SK-N-DZ (cell line): ENCODE measurements at regions not wholly inside any gene's neighbourhood (a gene's known extent, or its start where the extent isn't known, plus 50 kb on each side); places are given as distances from the start of the nearest gene placed in this dataset.
"Not testable (repeated sequence)": the region's sequence is repeated elsewhere in the genome, so short reads cannot be mapped to it uniquely, and the experiment has no call there.

Experiments used
- DNase-seq: peaks from one replicate; pipeline ENCODE4 v3.0.0-alpha.2; 2015; ENCODE audit warnings: low spot score

GRCh38 chr15:66864871-66865281 lies 162.8 kb downstream of the SMAD6 start:
- DNase-seq = no peak

GRCh38 chr15:66865622-66866611 lies 163.9 kb downstream of the SMAD6 start:
- DNase-seq = no peak

- no peak for DNase-seq
These were observed 164.6 kb downstream of the SMAD6 start for GRCh38 chr15:66866656-66867055.

- DNase-seq = no peak
These were observed 166.9 kb downstream of the SMAD6 start for GRCh38 chr15:66868918-66869317.

DNA sequence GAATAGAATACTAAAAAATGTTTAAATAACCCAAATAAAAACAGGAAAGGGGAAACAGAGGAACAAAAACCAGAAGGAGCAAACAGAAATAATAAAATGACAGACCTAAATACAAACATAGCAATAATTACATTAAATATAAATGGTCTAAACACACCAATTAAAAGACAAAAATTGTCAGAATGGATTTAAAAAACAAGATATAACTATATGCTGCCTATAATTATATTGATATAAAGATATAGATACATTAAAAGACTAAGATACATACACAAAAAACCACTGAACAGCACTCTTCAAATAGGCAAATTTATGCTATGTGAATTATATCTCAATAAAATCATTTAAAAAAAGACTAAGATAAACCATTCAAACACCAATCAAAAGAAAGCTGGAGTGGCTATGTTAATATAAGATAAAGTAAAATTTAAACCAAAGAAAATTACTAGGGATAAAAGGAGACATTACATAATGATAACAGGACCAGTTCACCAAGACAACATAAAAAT lies 168.9 kb downstream of the SMAD6 start:
- DNase-seq = no peak

- no peak for DNase-seq
These were observed 170.4 kb downstream of the SMAD6 start for GRCh38 chr15:66872405-66872804.

- DNase-seq = not testable (repeated sequence)
These were observed 171.3 kb downstream of the SMAD6 start for GRCh38 chr15:66873331-66873730.

DNA sequence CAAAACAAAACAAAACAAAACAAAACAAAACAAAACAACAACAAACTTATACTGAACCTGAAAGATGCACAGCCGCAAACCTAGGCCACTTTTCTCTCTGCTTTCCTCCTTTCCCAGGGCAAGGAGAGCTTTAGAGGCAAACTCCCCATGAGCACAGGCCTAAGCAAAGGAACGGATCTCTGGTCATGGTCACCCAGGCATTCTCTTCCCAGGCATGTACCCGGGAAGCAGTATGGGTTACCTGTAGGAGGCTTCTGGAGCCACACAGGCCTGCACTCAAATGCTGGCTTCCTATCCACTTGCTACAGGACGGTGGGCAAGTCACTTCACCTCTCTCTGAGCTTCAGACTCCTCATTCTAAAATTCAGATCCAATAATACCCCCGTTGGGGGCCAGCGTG lies 171.8 kb downstream of the SMAD6 start:
- DNase-seq = no peak

DNA sequence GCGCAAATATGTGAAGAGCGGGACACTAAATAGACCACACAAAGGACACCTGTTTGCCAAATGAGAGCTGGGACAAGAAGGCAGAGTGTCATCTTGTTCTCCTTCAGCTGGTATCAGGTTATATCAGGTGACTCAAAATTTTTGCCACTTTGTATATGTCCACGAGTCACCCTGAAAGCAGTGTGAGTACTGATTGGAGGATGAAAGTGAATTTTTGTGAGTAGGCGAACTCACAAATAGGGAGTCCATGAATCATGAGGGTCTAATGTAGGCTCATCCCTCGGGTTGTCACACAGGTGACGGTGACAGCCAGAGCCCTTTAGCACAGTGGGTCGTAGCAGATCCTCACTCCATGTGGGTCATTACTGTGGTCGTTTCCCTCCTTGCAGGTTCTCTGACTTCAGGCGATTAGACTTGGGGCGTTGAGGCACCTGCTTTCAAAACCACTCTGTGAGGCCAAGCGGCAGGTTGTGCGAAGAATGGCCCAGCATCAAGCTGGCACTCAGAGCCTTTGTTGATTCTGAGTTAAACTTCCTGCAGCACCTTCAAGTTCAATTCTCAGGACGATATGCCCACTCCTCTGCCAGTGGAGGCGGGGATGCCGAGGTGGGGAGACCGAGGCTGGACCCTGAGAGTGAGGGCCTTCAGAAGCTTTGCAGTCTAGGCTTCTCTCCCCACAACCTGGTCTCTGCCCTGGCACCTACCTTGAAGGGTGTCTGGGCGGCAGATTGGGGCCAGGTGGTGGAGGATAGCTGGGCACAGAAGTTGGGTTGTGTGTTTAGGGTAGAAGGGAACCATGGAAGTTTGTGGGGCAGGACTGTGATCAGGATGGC lies 173.8 kb downstream of the SMAD6 start:
- DNase-seq = no peak

DNA sequence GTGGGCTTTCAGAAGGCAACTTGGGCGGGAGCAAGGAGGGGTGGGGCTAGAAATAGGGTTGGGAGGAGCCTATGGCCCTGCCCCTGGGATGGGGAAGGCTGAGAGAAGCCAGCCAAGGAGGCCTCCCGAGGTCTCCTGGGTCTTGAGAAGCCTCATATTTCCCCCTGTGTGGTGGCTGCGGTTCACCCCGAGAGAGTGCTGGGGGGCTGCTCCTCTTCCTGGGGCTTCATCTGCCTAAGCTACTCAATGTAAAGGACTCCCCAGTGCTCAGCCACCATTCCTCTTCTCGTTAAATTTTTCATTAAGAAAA lies 174.3 kb downstream of the SMAD6 start:
- DNase-seq = peak; percentile 32

DNA sequence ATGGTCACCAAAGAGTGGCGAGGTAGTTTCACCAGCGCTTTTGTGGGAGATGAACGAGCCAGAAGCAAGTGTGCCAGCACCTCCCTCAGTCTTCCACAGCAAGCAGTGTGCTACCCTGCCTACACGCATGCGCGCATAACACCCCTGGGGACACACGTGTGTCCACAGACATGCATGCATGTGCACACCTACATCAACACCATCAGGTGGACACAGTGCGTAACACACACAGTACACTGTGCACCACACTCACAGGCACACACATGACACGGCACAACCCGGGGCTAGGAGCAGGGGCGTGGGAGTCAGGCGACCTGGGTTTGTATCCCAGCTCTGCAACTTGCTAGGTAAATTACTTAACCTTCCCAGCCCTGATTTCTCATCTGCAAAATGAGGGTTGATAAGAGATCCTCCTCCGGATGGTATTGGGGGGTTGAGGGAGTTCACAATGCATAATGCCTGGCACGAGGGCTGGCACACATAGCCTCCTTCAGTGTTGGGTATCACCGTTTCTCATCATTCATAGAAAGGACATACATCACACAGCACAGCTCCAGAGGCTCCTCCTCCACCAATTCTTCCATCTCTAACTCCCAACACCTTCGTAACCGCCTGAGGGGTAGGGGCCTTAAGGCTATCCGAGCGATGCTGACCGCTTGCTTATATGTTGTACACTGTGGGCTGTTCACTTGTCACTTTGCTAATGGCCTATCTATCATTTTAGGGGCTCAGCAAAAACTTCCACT lies 174.9 kb downstream of the SMAD6 start:
- DNase-seq = no peak

DNA sequence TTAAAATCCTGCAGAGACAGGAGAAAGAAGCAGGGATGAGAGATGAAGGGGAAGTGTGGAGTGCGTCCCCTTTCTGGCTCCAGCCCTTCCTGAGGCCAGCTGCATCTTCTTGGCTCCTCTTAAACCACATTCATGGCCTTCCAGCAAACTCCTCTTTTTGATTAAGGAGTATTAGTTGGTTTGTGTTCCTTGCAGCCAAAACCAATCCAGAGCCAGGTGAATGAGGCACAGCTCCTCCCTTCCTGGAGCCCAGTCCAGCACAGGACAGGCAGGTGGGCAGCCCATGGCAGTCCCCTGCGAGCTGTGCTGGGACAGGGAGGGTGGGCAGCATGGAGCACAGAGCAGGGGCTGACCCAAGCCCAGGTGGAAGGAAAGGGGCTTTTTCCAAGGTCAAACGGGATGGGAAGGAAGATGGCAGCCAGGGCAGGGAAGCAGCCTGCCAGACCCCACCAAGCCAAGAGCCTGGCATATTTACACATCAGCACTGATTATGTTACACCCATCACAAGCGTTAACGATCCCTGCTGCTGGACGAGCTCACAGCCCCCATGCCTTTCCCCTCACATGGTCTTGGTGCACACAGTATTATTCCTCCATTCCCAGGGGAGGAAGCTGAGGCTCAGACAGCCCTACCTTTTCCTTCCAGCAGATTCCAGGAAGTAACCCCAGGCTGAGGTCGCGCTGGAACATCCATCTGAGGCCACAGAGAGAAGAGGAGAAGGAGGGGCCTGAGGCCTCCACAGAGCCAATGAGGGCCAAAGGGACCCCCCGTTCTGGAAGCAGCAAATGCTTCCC lies 175.6 kb downstream of the SMAD6 start:
- peak; percentile 32 for DNase-seq

- DNase-seq = no peak
These were observed 176.7 kb downstream of the SMAD6 start for GRCh38 chr15:66878761-66879160.

DNA sequence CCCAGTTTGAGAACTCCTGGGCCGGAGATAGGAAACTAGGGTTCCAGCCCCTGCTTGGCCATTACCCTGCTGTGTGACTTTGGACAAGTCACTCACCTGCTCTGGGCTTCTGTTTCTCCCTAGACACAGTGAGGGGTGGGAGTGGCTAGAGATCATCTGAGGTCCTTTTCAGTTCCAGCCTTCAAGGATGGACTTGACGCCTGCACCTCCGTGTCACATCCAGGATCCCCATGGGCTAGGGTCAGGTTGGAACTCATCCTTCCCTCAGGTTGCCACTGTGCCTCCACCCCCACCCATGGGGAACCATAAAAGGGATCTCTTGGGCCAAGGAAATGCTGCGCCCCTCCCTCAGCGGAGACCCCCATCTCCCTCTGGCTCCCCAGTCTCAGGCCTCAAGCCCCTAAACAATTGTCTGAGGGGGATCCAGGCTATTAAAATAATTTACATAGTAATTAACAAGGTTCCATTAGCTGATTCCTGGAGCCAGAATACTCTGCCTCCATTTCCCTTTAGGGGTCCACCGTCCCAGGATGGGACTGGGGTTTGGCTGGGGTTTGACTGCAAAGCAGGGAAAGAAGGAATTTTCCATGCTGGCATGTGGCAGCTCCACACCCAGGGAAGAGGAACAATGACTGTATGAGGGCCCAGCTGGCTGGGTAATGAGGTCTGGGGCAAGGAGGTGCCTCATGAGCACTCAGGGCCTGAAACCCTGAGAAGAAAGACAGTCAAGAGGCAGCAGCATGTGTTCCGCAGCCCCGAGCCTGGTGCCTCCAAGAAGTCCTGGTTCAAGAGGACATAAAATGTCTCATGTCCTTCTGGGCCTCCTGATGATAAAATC lies 177.7 kb downstream of the SMAD6 start:
- DNase-seq = no peak

DNA sequence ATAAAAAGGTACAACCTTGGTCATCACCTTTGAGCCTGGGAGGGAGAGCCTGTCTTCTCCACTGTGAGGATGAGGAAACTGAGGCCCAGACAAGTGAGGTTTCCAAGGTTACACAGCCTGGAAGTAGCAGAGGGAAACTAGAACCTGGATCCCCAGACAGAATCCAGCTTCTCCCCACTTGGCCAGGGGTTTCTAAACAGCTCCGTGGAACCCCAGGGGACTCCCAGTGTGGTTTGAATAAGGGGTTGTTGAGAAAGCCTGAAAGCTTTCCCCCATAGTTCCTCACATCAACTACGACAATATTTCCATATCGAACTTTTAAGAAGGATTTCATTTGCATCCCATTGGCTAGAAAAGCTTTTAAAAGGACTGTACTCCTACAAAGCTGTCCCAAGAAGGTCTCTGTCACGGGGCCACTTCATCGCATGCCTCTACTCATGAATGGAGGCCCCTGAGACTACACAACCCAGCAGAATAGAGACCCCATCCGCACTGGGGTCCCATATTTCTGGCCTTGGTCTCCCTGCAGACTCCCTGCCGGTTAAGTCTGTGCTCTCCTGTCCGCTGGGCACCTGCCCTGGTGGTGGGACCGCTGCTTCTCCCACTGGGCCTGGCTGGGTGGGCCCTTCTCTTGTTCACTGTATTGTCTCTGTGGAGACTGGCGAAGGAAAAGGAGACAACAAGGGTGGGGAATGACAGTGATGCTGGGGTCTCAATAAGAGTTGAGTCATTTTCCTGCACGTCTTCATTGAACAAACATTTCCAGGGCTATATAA lies 178.5 kb downstream of the SMAD6 start:
- no peak for DNase-seq

- no peak for DNase-seq
These were observed 179.3 kb downstream of the SMAD6 start for GRCh38 chr15:66881173-66881905.

GRCh38 chr15:66882251-66883020 lies 180.4 kb downstream of the SMAD6 start:
- no peak for DNase-seq
